HEK293 (cell line): ENCODE measurements at regions not wholly inside any gene's neighbourhood (a gene's known extent, or its start where the extent isn't known, plus 50 kb on each side); places are given as distances from the start of the nearest gene placed in this dataset.

Experiments
- CTCF ChIP-seq: fragments of 450-650 bp; formaldehyde crosslinking; IDR thresholded peaks from 2 replicates; pipeline ENCODE4 v1.5.1; 2016; ENCODE audit warnings: missing biosample characterization, missing genetic modification characterization
- HOXA7 ChIP-seq: sonication (generic); formaldehyde crosslinking; IDR thresholded peaks from 2 replicates; pipeline ENCODE4 v1.8.1; 2022; ENCODE audit warnings: missing genetic modification reagents, borderline replicate concordance
- KLF9 ChIP-seq: fragments of 450-650 bp; formaldehyde crosslinking; IDR thresholded peaks from 2 replicates; pipeline ENCODE4 v1.5.1; 2016; ENCODE audit warnings: missing biosample characterization, missing genetic modification characterization, low read depth
- MYNN ChIP-seq: fragments of 450-650 bp; formaldehyde crosslinking; IDR thresholded peaks from 2 replicates; pipeline ENCODE4 v1.5.1; 2016; ENCODE audit warnings: missing biosample characterization, missing genetic modification characterization, borderline replicate concordance
- ZBTB21 ChIP-seq: fragments of 450-650 bp; formaldehyde crosslinking; IDR thresholded peaks from 2 replicates; pipeline ENCODE4 v1.5.1; 2017; ENCODE audit warnings: missing biosample characterization, missing genetic modification characterization
- ZBTB7A ChIP-seq: fragments of 450-650 bp; formaldehyde crosslinking; IDR thresholded peaks from 2 replicates; pipeline ENCODE4 v1.5.1; 2016; ENCODE audit warnings: low read depth, missing biosample characterization, missing genetic modification characterization
- ZNF133 ChIP-seq: fragments of 450-650 bp; formaldehyde crosslinking; IDR thresholded peaks from 2 replicates; pipeline ENCODE4 v1.5.1; 2016; ENCODE audit warnings: missing biosample characterization, missing genetic modification characterization
- ZNF169 ChIP-seq: fragments of 450-650 bp; formaldehyde crosslinking; IDR thresholded peaks from 2 replicates; pipeline ENCODE4 v1.5.1; 2016; ENCODE audit warnings: missing biosample characterization, missing genetic modification characterization
- ZNF274 ChIP-seq, 2 experiments: fragments of 200-500 bp in 1 of 2; fragments of 450-650 bp in 1 of 2; sonication (Bioruptor generic) in 1 of 2; formaldehyde crosslinking in 1 of 2; IDR thresholded peaks; 2 replicates each; pipeline versions ENCODE4 v1.5.1 to v1.6.1; 2014 to 2016; ENCODE audit warnings: borderline replicate concordance in 1 of 2, inconsistent platforms in 1 of 2, low read length in 1 of 2, missing biosample characterization in 1 of 2, missing genetic modification characterization in 1 of 2
- ZNF580 ChIP-seq: fragments of 450-650 bp; formaldehyde crosslinking; IDR thresholded peaks from 2 replicates; pipeline ENCODE4 v1.5.1; 2016; ENCODE audit warnings: missing biosample characterization, missing genetic modification characterization
- ZNF658 ChIP-seq: fragments of 450-650 bp; formaldehyde crosslinking; IDR thresholded peaks from 2 replicates; pipeline ENCODE4; 2016; ENCODE audit warnings: missing biosample characterization, missing genetic modification characterization
- TF ChIP-seq, protein P1 (sequence below): fragments of 450-650 bp; formaldehyde crosslinking; IDR thresholded peaks from 2 replicates; pipeline ENCODE4 v1.5.1; 2016; ENCODE audit warnings: missing biosample characterization, missing genetic modification characterization
- TF ChIP-seq, protein P2 (sequence below): fragments of 450-650 bp; formaldehyde crosslinking; IDR thresholded peaks from 2 replicates; pipeline ENCODE4 v1.5.1; 2016; ENCODE audit warnings: missing biosample characterization, missing genetic modification characterization

GRCh38 chr4:117514391-117515175 is 429.2 kb upstream of the TRAM1L1 start:
- TF ChIP-seq CTCF (tag by site-specific recombination) (no peak), ZBTB21 (tag by site-specific recombination) (no peak), HOXA7 (no peak), ZNF133 (tag by site-specific recombination) (no peak), ZNF658 (tag by site-specific recombination) (no peak), MYNN (tag by site-specific recombination) (no peak), KLF9 (tag by site-specific recombination) (no peak), ZNF169 (tag by site-specific recombination) (no peak), ZBTB7A (tag by site-specific recombination) (no peak), ZNF274 (IDR thresholded peaks at IDR 0.05; ENCODE audit: low read length) (no peak), ZNF274 (tag by site-specific recombination; IDR thresholded peaks at IDR 0.05; ENCODE audit: borderline replicate concordance) (no peak), ZNF580 (tag by site-specific recombination) (no peak)
- TF ChIP-seq, protein P1, sequence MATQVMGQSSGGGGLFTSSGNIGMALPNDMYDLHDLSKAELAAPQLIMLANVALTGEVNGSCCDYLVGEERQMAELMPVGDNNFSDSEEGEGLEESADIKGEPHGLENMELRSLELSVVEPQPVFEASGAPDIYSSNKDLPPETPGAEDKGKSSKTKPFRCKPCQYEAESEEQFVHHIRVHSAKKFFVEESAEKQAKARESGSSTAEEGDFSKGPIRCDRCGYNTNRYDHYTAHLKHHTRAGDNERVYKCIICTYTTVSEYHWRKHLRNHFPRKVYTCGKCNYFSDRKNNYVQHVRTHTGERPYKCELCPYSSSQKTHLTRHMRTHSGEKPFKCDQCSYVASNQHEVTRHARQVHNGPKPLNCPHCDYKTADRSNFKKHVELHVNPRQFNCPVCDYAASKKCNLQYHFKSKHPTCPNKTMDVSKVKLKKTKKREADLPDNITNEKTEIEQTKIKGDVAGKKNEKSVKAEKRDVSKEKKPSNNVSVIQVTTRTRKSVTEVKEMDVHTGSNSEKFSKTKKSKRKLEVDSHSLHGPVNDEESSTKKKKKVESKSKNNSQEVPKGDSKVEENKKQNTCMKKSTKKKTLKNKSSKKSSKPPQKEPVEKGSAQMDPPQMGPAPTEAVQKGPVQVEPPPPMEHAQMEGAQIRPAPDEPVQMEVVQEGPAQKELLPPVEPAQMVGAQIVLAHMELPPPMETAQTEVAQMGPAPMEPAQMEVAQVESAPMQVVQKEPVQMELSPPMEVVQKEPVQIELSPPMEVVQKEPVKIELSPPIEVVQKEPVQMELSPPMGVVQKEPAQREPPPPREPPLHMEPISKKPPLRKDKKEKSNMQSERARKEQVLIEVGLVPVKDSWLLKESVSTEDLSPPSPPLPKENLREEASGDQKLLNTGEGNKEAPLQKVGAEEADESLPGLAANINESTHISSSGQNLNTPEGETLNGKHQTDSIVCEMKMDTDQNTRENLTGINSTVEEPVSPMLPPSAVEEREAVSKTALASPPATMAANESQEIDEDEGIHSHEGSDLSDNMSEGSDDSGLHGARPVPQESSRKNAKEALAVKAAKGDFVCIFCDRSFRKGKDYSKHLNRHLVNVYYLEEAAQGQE (tag by site-specific recombination) = no peak
- TF ChIP-seq, protein P2, sequence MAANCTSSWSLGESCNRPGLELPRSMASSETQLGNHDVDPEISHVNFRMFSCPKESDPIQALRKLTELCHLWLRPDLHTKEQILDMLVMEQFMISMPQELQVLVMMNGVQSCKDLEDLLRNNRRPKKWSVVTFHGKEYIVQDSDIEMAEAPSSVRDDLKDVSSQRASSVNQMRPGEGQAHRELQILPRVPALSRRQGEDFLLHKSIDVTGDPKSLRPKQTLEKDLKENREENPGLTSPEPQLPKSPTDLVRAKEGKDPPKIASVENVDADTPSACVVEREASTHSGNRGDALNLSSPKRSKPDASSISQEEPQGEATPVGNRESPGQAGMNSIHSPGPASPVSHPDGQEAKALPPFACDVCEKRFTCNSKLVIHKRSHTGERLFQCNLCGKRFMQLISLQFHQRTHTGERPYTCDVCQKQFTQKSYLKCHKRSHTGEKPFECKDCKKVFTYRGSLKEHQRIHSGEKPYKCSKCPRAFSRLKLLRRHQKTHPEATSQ (tag by site-specific recombination) = no peak
